ENCODE measurements at regions not wholly inside any gene's neighbourhood (a gene's known extent, or its start where the extent isn't known, plus 50 kb on each side); places are given as distances from the start of the nearest gene placed in this dataset.

GRCh38 chr4:131309628-131310027 lies 1839.5 kb upstream of the PCDH10 start:
- H3K27me3 ChIP-seq (ENCODE audit: low read depth) = no peaks in the 10 kb centered on the region
- no peak overlapping the region for H3K4me3 ChIP-seq
- H3K9me3 ChIP-seq = no peaks in the 10 kb centered on the region
- intact Hi-C loops (cut with DNase I) = no loop called here
- H3K36me3 ChIP-seq = no peaks in the 10 kb centered on the region
- no peak for DNase-seq
- TF ChIP-seq, protein P1, sequence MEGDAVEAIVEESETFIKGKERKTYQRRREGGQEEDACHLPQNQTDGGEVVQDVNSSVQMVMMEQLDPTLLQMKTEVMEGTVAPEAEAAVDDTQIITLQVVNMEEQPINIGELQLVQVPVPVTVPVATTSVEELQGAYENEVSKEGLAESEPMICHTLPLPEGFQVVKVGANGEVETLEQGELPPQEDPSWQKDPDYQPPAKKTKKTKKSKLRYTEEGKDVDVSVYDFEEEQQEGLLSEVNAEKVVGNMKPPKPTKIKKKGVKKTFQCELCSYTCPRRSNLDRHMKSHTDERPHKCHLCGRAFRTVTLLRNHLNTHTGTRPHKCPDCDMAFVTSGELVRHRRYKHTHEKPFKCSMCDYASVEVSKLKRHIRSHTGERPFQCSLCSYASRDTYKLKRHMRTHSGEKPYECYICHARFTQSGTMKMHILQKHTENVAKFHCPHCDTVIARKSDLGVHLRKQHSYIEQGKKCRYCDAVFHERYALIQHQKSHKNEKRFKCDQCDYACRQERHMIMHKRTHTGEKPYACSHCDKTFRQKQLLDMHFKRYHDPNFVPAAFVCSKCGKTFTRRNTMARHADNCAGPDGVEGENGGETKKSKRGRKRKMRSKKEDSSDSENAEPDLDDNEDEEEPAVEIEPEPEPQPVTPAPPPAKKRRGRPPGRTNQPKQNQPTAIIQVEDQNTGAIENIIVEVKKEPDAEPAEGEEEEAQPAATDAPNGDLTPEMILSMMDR (IDR thresholded peaks at IDR 0.05) = no peak
- ATAC-seq = no peak
- no peak overlapping the region for H3K27ac ChIP-seq
- no peaks in the 10 kb centered on the region for H3K4me1 ChIP-seq

DNA sequence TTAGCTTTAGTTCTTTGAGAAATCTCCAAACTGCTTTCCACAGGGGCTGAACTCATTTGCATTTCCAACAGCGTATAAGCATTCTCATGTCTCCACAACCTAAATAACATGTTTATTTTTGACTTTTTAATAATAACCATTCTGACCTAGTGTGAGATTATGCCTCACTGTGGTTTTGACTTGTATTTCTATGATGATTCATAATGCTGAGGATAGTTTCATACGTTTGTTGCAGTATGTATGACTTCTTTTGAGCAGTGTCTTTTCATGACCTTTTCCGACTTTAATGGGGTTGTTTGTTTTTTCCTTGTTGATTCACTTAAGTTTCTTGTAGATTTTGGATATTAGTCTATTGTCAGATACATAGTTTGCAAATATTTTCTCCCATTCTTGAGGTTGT lies 1833.0 kb upstream of the PCDH10 start:
- TF ChIP-seq, protein P1 (IDR thresholded peaks at IDR 0.05) = no peak
- Histone ChIP-seq H3K4me1 (no peaks in the 10 kb centered on the region), H3K27ac (no peak overlapping the region), H3K36me3 (no peaks in the 10 kb centered on the region), H3K27me3 (ENCODE audit: low read depth) (no peaks in the 10 kb centered on the region), H3K4me3 (no peak overlapping the region), H3K9me3 (no peaks in the 10 kb centered on the region)
- intact Hi-C loops (cut with DNase I) = no loop called here
- no peak for DNase-seq
- ATAC-seq = no peak

DNA sequence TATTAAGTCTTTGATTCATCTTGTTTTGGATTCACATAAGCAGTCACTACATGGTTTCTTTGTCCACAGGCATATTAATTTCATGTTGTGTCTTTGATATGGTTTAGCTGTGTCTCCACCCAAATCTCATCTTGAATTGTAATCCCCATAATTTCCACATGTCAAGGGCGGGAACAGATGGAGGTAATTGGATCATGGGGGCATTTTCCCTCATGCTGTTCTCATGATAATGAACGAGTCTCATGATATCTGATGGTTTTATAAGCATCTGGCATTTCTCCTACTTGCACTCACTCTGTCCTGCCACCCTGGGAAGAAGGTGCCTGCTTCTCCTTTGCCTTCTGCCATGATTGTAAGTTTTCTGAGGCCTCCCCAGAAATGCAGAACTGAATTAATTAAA lies 1811.2 kb upstream of the PCDH10 start:
- no peak for DNase-seq
- H3K27me3 ChIP-seq (ENCODE audit: low read depth) = no peaks in the 10 kb centered on the region
- TF ChIP-seq, protein P1 (IDR thresholded peaks at IDR 0.05) = no peak
- H3K36me3 ChIP-seq = no peaks in the 10 kb centered on the region
- no peak overlapping the region for H3K4me3 ChIP-seq
- intact Hi-C loops (cut with DNase I) = no loop called here
- H3K4me1 ChIP-seq = no peaks in the 10 kb centered on the region
- ATAC-seq = no peak
- H3K27ac ChIP-seq = no peak overlapping the region
- H3K9me3 ChIP-seq = no peaks in the 10 kb centered on the region

DNA sequence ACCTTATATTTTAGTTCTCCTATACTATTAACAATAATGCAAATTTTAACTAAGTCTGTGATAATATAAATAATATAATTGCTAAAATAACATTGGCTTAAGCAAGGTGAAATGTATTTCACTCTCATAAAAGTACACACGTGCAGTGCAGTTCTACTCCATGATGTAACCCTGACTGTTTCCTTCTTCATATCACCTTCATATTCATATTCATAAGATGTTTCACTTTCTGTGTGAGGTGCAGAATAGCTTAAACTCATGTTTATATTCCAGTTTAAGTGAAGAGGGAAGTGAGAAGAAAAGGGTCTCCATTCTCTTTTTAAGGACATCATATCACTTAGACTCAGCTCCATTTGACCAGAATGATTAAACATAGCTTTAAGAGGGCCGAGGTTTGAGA lies 1810.0 kb upstream of the PCDH10 start:
- H3K4me3 ChIP-seq = no peak overlapping the region
- H3K36me3 ChIP-seq = no peaks in the 10 kb centered on the region
- ATAC-seq (no peak), DNase-seq (no peak)
- TF ChIP-seq, protein P1 (IDR thresholded peaks at IDR 0.05) = no peak
- H3K9me3 ChIP-seq = no peaks in the 10 kb centered on the region
- intact Hi-C loops (cut with DNase I) = no loop called here
- no peaks in the 10 kb centered on the region for H3K4me1 ChIP-seq
- H3K27me3 ChIP-seq (ENCODE audit: low read depth) = no peaks in the 10 kb centered on the region
- no peak overlapping the region for H3K27ac ChIP-seq

GRCh38 chr4:131344761-131345160 lies 1804.3 kb upstream of the PCDH10 start:
- TF ChIP-seq, protein P1 (IDR thresholded peaks at IDR 0.05) = no peak
- Histone ChIP-seq H3K9me3 (no peaks in the 10 kb centered on the region), H3K4me3 (no peak overlapping the region), H3K36me3 (no peaks in the 10 kb centered on the region), H3K27ac (no peak overlapping the region), H3K27me3 (ENCODE audit: low read depth) (no peaks in the 10 kb centered on the region), H3K4me1 (no peaks in the 10 kb centered on the region)
- intact Hi-C loops (cut with DNase I) = no loop called here
- DNase-seq = no peak
- no peak for ATAC-seq

DNA sequence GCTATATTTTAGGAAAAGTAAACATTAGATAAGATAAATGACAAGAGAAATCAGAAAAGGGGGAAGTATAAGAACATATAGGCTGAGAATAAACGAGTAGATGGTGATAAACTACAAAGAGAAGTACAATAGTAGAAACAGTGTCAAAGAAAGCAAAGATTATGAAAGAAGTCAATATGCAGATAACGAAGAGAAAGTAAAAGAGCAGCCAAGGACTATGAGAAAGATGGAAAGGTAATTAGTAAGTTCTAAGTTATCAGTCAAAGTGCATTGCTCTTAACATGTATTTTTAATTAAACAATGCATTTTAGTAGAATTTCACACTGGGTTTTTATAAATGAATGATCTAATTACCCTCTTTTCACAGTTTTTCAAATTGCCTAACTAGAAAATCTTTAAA lies 1801.3 kb upstream of the PCDH10 start:
- ATAC-seq = no peak
- Histone ChIP-seq H3K4me3 (no peak overlapping the region), H3K9me3 (no peaks in the 10 kb centered on the region), H3K27me3 (ENCODE audit: low read depth) (no peaks in the 10 kb centered on the region), H3K36me3 (no peaks in the 10 kb centered on the region), H3K27ac (no peak overlapping the region), H3K4me1 (no peaks in the 10 kb centered on the region)
- TF ChIP-seq, protein P1 (IDR thresholded peaks at IDR 0.05) = no peak
- intact Hi-C loops (cut with DNase I) = no loop called here
- no peak for DNase-seq

Measured in lower lobe of right lung (tissue), 2 donors.